RWPE2 (cell line): ENCODE measurements at regions not wholly inside any gene's neighbourhood (a gene's known extent, or its start where the extent isn't known, plus 50 kb on each side); places are given as distances from the start of the nearest gene placed in this dataset.

Source experiments
- ATAC-seq: fragments of 200-7000 bp; cut with Tn5 transposase; 3 replicates; pipeline ENCODE4 v1.9.1; 2021; ENCODE audit warnings: low read depth
- DNase-seq: peaks from one replicate; pipeline ENCODE4 v3.0.0-alpha.2; 2020; ENCODE audit warnings: low spot score
- H3K27ac ChIP-seq: fragments of 450-650 bp; 2 replicates; pipeline ENCODE4 v1.5.1; 2017; ENCODE audit warnings: mild to moderate bottlenecking; ENCODE audit not compliant: poor library complexity, severe bottlenecking
- H3K27me3 ChIP-seq: fragments of 250-450 bp; sonication (Bioruptor Pico); 2 replicates; pipeline ENCODE4 v1.5.1; 2021; ENCODE audit warnings: mild to moderate bottlenecking, moderate library complexity; ENCODE audit not compliant: insufficient read depth, poor library complexity, severe bottlenecking
- H3K36me3 ChIP-seq: fragments of 250-450 bp; sonication (Bioruptor Pico); 2 replicates; pipeline ENCODE4 v1.5.1; 2020; ENCODE audit warnings: low read depth, mild to moderate bottlenecking, moderate library complexity
- H3K4me1 ChIP-seq: fragments of 250-450 bp; sonication (Bioruptor Pico); 2 replicates; pipeline ENCODE4 v1.5.1; 2021; ENCODE audit warnings: mild to moderate bottlenecking, moderate library complexity; ENCODE audit not compliant: insufficient read depth, poor library complexity, severe bottlenecking
- H3K4me3 ChIP-seq: fragments of 250-450 bp; sonication (Bioruptor Pico); 2 replicates; pipeline ENCODE4 v1.5.1; 2021; ENCODE audit warnings: mild to moderate bottlenecking, moderate library complexity; ENCODE audit not compliant: severe bottlenecking
- H3K9me3 ChIP-seq: fragments of 250-450 bp; sonication (Bioruptor Pico); 2 replicates; pipeline ENCODE4 v1.5.1; 2021; ENCODE audit warnings: mild to moderate bottlenecking, moderate library complexity; ENCODE audit not compliant: severe bottlenecking
- TF ChIP-seq, protein P1 (sequence below): fragments of 450-650 bp; IDR thresholded peaks from one replicate; pipeline ENCODE4 v1.5.1; 2017; ENCODE audit warnings: mild to moderate bottlenecking, moderate library complexity; ENCODE audit not compliant: poor library complexity, severe bottlenecking

DNA sequence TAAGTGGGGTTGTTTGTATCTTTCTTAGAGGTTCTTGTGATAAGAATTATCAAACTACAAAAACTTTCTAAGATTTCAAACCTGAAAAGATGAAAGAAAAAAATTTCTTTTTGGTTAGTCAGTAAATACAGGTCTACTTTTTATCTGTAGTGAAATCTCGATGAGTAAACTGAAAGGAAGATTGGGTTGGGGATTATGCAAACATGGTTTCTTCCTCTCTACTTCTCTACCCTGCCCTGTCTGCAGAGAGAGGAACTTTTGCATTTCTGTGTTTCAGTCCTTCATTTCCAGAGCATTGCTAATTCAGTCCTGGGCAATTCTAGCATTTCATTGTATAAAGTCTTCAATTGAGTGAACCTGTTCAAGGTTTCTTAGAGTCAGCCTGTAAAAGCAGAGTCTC is 51.6 kb upstream of the IL2 start:
- Histone ChIP-seq H3K4me1 (no peaks in the 10 kb centered on the region), H3K4me3 (no peak overlapping the region), H3K27me3 (peaks cover 5% of the 10 kb centered on the region), H3K27ac (no peak overlapping the region), H3K36me3 (no peaks in the 10 kb centered on the region), H3K9me3 (no peaks in the 10 kb centered on the region)
- ATAC-seq (no peak; the same call in 2 of the 3 replicates), DNase-seq (no peak)
- TF ChIP-seq, protein P1, sequence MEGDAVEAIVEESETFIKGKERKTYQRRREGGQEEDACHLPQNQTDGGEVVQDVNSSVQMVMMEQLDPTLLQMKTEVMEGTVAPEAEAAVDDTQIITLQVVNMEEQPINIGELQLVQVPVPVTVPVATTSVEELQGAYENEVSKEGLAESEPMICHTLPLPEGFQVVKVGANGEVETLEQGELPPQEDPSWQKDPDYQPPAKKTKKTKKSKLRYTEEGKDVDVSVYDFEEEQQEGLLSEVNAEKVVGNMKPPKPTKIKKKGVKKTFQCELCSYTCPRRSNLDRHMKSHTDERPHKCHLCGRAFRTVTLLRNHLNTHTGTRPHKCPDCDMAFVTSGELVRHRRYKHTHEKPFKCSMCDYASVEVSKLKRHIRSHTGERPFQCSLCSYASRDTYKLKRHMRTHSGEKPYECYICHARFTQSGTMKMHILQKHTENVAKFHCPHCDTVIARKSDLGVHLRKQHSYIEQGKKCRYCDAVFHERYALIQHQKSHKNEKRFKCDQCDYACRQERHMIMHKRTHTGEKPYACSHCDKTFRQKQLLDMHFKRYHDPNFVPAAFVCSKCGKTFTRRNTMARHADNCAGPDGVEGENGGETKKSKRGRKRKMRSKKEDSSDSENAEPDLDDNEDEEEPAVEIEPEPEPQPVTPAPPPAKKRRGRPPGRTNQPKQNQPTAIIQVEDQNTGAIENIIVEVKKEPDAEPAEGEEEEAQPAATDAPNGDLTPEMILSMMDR: no peak
